HL-60/S4 treated with retinoic acid at 250 ng/mL for 4 days and 3 days (cell line): ENCODE measurements at regions not wholly inside any gene's neighbourhood (a gene's known extent, or its start where the extent isn't known, plus 50 kb on each side); places are given as distances from the start of the nearest gene placed in this dataset.

Experiments
- in situ Hi-C: fragments of 300-500 bp; cut with MboI; formaldehyde crosslinking; loops from 2 replicates; pipeline ENCODE4 v1.7.0; 2022; ENCODE audit warnings: low sequenced_read_pairs

- in situ Hi-C loops = loop anchor here (25.0 kb wide), 1 partner anchor 783 kb away; no protein-coding TSS in a partner anchor
Measured at GRCh38 chr3:177820683-177821316, 623.5 kb upstream of the TBL1XR1 start.

DNA sequence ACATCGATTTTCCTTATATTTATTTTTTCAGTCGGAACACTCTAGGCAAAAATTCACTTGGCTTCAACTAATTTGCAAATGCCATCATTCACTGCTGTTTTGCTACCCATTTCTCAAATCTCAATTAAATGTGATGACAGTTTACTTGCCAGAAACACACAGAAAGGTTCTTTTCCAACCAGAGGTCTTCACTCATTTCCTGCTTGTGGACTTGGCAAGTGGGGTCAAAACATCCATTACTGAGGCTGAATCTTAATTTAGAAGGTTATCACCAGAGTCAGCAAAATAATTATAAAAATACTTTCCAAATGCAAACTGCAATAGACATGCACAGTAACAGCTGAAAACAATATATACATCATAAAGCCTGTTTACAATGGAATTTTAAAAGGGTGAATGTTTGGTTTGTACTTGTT is 625.4 kb upstream of the TBL1XR1 start:
- in situ Hi-C loops = loop anchor here (25.0 kb wide), 1 partner anchor 785 kb away; no protein-coding TSS in a partner anchor

DNA sequence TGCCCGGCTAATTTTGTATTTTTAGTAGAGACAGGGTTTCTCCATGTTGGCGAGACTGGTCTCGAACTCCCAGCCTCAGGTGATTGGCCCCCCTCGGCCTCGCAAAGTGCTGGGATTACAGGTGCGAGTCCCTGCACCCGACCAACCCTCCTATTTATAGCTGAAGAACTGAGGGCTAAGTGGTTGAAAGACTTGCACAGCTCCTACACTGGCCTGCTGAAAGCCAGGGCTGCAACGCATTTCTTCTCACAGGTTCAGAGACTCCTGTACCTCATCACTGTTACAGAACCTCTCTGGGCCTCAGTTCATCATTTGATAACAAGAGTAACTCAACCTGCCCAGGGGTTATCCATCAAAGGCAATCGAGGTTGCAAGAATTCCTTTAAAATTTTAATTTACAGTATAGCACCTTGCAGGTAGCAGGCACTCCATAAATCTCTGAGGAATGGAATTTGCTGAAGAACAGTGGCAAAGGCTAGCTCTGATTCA is 626.5 kb upstream of the TBL1XR1 start:
- in situ Hi-C loops = loop anchor here (25.0 kb wide), 1 partner anchor 786 kb away; no protein-coding TSS in a partner anchor

GRCh38 chr3:177824190-177824786 is 627.0 kb upstream of the TBL1XR1 start:
- in situ Hi-C loops = loop anchor here (25.0 kb wide), 1 partner anchor 787 kb away; no protein-coding TSS in a partner anchor

DNA sequence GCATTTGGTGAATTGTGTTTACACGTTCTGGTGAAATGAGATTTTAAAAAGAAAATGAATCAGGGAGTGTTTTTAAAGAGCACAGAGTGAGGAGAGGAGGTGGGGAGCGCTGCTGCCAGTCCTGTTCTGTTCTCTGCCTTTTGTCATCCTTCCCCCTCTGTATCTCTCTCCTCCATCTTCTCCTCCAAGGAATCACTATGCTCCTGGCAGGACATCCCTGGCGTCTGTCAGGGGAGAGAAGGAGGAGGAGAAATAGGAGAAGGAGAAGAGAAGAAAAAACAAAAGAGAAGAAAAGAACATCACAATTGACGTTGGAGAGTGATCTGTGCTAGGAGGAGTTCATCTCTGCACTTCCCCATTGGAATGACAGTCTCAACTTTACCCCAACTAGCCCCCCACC is 627.6 kb upstream of the TBL1XR1 start:
- in situ Hi-C loops = loop anchor here (25.0 kb wide), 1 partner anchor 788 kb away; no protein-coding TSS in a partner anchor

DNA sequence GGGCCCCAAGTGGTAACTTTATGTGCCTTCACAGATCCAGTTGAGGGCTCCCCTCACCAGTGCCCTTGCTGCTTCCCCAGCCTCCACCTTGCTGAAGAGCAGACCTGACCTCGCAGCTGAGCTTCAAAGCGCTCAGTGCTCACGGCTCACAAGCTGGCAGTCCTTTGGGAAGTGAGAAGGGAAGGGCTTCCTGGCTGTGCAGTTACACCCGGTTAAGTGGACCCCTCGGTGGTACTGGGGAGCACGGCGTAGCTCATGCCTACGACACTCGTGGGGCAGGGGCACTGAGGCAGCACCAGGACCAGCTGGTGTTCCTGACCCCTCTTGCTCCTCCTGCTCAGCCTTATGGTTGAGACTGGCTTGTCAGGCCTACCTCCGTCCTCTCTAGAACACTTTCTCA is 629.0 kb upstream of the TBL1XR1 start:
- in situ Hi-C loops = no loop called here

DNA sequence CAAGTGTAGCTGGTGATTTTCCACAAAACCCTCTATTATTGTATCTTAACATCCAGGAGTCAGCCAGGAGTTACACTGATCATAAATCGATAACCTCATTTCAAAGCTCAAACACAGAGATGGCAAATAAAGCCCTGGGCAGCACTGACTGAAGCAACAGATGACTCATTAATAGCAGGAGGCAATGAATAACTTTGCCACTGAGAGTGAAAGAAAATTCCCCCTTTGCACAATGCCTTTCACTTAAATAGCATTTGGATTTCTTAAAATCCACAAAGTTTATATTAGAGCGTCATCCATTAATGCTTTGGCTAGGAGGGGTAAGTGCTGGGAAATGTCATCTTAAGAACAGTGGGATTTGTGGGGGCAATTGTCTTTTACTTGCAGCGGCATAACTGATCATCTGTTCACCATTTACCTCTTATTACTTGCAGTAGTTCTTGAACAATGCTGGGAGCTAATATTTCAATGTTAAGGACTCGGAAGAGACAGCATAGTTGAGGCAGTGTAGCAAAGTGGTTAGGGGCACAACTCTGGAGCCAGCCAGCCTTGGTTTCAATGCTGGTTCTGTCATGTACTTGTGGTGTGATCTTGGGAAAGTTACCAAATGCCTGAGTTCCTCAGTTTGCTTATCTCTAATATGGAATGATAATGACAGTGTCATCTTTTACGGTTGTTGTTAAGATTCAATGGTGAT is 630.4 kb upstream of the TBL1XR1 start:
- in situ Hi-C loops = no loop called here

DNA sequence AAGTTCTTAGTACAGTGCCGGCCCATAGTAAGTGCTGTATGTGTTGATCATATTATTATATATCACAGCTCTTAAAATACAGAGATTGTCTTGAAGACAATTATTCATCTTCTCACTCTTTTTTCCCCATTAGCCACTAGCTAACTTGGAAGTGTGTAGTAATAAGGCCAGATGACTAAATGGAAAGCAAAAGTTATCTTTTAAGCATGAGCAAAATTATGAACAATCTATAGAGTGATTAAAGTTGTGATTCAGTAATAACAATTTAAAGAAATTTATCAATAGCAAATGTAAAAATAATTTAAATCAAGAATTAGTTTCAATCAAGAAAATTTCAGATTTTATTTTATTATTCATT is 630.9 kb upstream of the TBL1XR1 start:
- in situ Hi-C loops = no loop called here

DNA sequence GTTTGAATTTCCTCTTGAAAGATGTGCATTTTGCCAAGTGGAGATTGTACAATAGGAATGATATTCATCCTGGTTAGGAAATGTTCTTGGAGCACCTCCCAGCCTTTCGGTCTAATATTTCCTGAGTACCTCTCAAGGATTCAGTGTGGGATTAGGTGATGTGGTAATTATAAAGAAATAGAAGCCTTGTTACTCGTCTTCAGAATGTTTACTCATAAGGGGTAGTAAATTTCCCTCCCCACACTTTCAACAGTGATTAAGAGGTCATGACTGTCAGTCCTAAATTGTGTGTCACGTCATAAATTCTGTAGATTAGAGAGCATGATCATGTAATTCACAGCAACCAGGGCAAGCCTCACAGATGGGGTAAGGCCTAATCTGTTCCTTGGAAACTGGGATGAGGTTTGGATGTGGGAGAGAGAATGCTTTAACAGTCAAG is 633.1 kb upstream of the TBL1XR1 start:
- in situ Hi-C loops = no loop called here

DNA sequence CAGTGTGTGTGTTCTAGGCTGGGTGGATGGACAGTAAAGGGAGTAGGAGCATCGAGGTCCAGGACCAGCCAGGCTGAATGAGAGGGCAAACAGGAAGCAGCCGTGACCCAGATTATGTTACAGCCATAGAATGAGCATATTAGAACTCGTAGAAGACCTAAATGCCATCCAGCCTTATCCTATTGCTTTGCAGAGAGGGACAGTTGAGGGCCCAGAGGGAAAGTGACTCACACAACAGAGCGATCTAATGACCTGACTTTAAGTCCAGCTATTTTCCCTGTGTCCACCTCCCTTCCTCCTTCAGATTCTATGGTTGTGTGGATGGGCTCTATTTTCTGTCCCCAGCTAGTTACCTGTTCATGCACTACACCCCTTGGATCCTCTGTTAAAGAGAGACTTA is 634.1 kb upstream of the TBL1XR1 start:
- in situ Hi-C loops = no loop called here

- in situ Hi-C loops = no loop called here
Measured at GRCh38 chr3:177832880-177833279, 635.6 kb upstream of the TBL1XR1 start.

DNA sequence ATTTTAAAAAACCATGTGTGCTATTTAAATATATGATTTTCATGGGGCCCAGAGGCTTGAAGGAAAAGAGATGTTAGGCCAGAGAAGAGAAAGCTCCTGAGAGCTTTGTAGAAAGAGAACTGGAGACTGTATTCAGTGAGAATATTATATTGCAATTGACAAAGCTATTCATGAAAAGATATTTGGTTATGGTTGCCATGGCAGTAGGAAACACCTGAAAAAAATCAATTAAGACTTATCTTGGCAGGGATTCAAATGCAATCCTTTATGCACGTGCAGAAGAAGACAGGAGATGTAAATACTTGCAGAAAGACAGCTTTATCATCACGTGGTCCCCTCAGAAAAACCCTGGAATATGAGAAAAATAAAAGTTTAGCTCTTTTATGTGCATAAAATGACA is 636.0 kb upstream of the TBL1XR1 start:
- in situ Hi-C loops = no loop called here

- in situ Hi-C loops = no loop called here
Measured at GRCh38 chr3:177835008-177835407, 637.7 kb upstream of the TBL1XR1 start.

GRCh38 chr3:177835917-177836316 is 638.6 kb upstream of the TBL1XR1 start:
- in situ Hi-C loops = no loop called here

DNA sequence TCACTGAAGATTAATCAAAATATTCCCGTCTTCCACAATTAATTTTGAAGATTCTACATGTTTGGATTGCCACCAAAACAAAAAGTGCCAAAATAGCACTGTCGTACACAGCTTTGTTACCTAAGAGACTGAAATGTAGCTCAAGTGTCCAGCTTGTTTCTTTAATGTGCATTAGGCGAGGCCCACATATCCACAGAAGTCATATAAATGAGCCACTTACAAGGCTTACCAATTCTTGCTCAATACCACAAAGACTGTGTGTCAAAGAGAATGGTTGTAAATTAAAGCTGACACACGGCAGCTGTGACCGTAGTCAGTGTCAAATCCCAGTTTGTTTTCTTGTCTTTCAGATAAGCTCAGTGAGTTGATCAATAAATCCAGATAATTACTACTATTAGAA is 639.4 kb upstream of the TBL1XR1 start:
- in situ Hi-C loops = no loop called here

- in situ Hi-C loops = no loop called here
Measured at GRCh38 chr3:177837951-177838655, 640.8 kb upstream of the TBL1XR1 start.

DNA sequence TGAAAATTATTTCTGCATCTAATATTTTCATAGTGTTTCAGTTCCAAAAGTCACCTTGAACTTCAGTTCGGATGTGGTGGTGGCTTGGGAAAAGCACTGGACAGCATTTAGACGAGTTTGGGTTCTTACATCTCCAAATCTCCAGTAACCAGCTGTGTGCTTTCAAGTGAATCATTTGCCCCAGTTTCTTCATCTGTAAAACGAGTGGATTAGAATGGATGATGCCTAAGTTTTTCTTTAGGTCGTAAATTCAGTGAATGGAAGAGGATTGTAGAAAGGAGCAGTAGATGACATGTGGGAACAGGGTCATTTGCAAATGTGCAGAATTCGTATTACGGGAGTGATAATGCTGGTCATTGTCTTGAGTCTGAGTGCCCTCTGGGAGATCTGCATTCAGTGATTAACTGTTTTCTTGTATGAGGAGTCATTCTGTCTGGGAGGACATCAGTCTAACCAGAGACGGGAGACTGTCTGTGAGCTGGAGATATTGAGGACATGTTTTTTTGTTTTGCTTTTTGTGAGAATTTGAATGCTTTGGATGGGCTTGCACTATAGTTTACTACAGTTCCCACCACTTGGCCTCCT is 641.6 kb upstream of the TBL1XR1 start:
- in situ Hi-C loops = no loop called here

GRCh38 chr3:177842302-177842701 is 645.0 kb upstream of the TBL1XR1 start:
- in situ Hi-C loops = no loop called here

DNA sequence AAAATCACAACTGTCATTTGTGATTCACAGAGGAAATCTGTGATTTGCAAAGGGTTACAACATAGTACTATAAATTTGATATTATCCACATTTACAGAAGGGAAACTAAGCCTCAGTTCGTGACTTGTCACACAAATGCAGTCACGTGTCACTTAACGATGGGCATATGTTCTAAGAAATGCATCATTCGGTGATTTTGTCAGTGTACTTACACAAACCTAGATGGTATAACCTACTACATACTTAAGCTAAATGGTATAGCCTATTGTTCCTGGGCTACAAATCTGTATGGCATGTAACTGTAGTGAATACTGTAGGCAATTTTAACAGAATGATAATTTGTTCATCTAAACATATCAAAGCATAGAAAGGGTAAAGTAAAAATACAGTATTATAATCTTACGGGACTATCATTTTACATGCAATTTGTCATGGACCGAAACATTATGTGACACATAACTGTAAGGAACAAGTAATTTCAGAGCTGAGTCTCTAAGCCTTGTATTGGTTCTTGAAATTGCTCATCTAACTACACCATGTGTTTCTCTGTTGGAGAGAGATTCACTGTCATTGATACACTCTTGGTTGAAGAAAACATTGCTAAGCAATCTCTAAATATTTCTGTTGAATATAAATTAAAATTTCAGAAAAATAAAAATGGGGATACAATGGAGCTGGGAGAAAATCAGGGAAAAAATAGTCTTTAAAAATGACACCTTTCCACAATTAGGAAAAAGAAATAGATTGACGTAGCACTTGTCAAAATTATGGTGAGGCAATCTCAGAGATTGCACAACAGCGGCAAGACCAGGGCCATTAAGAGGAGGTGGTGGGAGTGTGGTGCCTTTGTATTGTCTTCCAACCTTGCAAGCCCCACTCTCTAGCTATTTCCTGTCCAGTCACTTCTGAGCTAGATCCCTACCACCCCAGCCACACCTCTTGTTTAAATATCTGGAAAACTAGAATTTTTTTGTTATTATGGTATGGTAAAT is 645.8 kb upstream of the TBL1XR1 start:
- in situ Hi-C loops = no loop called here
